ENCODE measurements at regions not wholly inside any gene's neighbourhood (a gene's known extent, or its start where the extent isn't known, plus 50 kb on each side); places are given as distances from the start of the nearest gene placed in this dataset.
"Not testable (repeated sequence)": the region's sequence is repeated elsewhere in the genome, so short reads cannot be mapped to it uniquely, and the experiment has no call there.

GRCh38 chr9:39587844-39588499 is 232.5 kb downstream of the SPATA31A1 start:
- no peak overlapping the region for H3K4me3 ChIP-seq (ENCODE audit: low read depth, low read length)
- H3K27me3 ChIP-seq: no peaks in the 10 kb centered on the region
- no peaks in the 10 kb centered on the region for H3K9me3 ChIP-seq
- no peaks in the 10 kb centered on the region for H3K36me3 ChIP-seq
- DNase-seq: no peak
- no peaks in the 10 kb centered on the region for H3K4me1 ChIP-seq
- TF ChIP-seq, protein P1, sequence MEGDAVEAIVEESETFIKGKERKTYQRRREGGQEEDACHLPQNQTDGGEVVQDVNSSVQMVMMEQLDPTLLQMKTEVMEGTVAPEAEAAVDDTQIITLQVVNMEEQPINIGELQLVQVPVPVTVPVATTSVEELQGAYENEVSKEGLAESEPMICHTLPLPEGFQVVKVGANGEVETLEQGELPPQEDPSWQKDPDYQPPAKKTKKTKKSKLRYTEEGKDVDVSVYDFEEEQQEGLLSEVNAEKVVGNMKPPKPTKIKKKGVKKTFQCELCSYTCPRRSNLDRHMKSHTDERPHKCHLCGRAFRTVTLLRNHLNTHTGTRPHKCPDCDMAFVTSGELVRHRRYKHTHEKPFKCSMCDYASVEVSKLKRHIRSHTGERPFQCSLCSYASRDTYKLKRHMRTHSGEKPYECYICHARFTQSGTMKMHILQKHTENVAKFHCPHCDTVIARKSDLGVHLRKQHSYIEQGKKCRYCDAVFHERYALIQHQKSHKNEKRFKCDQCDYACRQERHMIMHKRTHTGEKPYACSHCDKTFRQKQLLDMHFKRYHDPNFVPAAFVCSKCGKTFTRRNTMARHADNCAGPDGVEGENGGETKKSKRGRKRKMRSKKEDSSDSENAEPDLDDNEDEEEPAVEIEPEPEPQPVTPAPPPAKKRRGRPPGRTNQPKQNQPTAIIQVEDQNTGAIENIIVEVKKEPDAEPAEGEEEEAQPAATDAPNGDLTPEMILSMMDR (IDR thresholded peaks at IDR 0.05; ENCODE audit: low read depth, low read length): no peak

GRCh38 chr9:39588500-39589137 is 233.2 kb downstream of the SPATA31A1 start:
- Histone ChIP-seq H3K27me3 (no peaks in the 10 kb centered on the region), H3K4me1 (no peaks in the 10 kb centered on the region), H3K36me3 (no peaks in the 10 kb centered on the region), H3K4me3 (ENCODE audit: low read depth, low read length) (no peak overlapping the region), H3K9me3 (no peaks in the 10 kb centered on the region)
- no peak for DNase-seq
- TF ChIP-seq, protein P1 (IDR thresholded peaks at IDR 0.05; ENCODE audit: low read depth, low read length): no peak

GRCh38 chr9:39604089-39604488 is 248.6 kb downstream of the SPATA31A1 start:
- H3K9me3 ChIP-seq; DNase-seq; H3K27me3 ChIP-seq; H3K4me1 ChIP-seq; H3K4me3 ChIP-seq (ENCODE audit: low read depth, low read length); H3K36me3 ChIP-seq: not testable (repeated sequence)

DNA sequence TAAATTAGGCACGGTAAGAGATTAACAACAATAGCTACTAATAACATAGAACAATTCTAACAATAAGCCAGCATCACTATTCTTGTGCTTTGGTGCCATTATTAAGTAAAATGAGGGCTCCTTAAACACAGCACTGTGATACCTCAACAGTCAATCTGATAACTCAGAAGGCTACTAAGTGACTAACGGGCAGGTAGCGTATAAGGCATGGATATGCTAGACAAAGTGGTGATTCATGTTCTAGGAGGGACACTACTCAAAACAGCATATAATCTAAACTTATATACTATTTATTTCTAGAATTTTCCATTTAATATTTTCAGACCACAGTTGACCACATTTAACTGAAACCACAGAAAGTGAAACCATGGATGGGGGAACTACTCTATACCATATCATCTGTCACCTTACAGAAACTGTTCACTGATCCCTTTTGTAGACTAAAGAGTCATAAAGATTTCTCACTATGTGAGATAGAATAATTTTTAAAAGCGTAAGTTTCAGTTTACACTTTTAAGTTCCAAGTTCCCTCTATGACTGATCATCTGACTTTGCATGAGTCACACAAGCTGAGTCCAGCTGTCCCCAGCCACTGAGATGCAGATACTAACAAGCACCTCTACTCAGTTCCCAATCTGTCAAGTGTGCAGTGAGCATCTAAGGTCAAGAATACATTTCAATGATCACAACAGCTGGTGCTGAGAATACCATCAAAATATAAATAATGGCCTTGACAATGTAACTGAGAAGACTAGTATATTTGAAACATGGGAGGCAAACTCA is 256.2 kb downstream of the SPATA31A1 start:
- DNase-seq, H3K27me3 ChIP-seq, H3K9me3 ChIP-seq: not testable (repeated sequence)

GRCh38 chr9:39616480-39616879 is 261.0 kb downstream of the SPATA31A1 start:
- not testable (repeated sequence) for DNase-seq

More for the DNA sequence above, 256.2 kb downstream of the SPATA31A1 start:
- not testable (repeated sequence) for H3K4me1 ChIP-seq; H3K4me3 ChIP-seq (ENCODE audit: low read depth, low read length); H3K36me3 ChIP-seq

GRCh38 chr9:39624048-39624447 is 268.6 kb downstream of the SPATA31A1 start:
- H3K36me3 ChIP-seq; H3K4me1 ChIP-seq; DNase-seq; H3K27me3 ChIP-seq; H3K4me3 ChIP-seq (ENCODE audit: low read depth, low read length); H3K9me3 ChIP-seq: not testable (repeated sequence)

More at GRCh38 chr9:39616480-39616879, 261.0 kb downstream of the SPATA31A1 start:
- H3K36me3 ChIP-seq; H3K4me3 ChIP-seq (ENCODE audit: low read depth, low read length); H3K4me1 ChIP-seq; H3K27me3 ChIP-seq; H3K9me3 ChIP-seq: not testable (repeated sequence)

DNA sequence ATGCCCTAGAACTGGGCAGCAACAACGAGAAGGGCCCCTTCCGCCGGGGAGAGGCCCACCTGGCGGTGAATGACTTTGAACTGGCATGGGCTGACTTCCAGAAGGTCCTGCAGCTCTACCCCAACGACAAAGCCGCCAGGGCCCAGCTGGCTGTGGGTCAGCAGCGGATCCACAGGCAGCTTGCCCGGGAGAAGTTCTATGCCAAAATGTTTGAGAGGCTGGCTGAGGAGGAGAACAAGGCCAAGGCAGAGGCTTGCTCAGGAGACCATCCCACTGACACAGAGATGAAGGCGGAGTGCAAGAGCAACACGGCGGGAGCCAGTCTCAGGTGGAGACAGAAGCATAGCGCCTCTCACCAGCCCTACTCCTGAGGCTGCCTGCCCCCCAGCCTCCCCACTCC is 276.6 kb downstream of the SPATA31A1 start:
- H3K4me1 ChIP-seq; DNase-seq; H3K36me3 ChIP-seq; H3K27me3 ChIP-seq; H3K4me3 ChIP-seq (ENCODE audit: low read depth, low read length); H3K9me3 ChIP-seq: not testable (repeated sequence)

DNA sequence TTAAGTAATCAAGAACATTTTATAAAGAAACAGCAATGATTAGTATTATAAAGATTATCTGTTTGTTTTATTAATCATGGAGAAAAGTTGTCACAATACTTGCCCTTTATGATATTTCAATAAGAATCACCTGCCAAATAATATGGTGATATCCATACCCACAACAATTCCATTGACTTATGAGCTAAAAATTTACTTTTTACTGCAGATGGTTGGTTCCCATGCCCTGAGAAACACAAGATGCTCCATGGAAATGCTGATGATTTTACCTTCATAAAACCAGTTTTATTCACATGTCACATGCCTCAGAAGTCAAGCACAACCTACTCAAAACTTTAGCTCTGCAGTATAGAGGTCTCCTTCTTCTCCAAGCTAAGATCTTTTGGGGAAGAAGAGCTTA is 293.6 kb downstream of the SPATA31A1 start:
- H3K4me1 ChIP-seq; H3K36me3 ChIP-seq; H3K9me3 ChIP-seq; DNase-seq; H3K27me3 ChIP-seq; H3K4me3 ChIP-seq (ENCODE audit: low read depth, low read length): not testable (repeated sequence)

DNA sequence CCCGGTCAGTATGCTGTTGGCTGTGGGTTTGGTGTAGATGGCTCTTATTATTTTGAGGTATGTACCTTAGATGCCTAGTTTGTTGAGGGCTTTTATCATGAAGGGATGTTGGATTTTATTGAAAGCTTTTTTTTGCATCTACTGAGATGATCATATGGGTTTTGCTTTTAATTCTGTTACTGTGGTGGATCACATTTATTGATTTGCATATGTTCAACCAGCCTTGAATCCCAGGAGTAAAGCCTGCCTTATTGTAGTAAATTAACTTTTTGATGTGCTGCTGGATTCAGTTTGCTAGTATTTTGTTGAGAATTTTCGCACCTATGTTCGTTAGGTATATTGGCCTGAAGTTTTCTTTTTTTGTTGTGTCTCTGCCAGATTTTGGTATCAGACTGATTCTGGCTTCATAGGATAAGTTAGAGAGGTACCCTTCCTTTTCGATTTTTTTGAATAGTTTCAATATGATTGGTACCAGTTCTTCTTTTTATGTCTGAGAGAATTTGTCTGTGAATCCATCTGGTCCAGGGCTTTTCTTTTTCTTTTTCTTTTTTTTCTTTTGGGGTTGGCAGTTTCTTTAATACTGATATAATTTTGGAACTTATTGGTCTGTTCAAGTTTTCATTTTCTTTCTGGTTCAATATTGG is 301.6 kb downstream of the SPATA31A1 start:
- not testable (repeated sequence) for H3K27me3 ChIP-seq; H3K36me3 ChIP-seq; DNase-seq; H3K4me1 ChIP-seq; H3K9me3 ChIP-seq; H3K4me3 ChIP-seq (ENCODE audit: low read depth, low read length)

- not testable (repeated sequence) for H3K9me3 ChIP-seq; DNase-seq; H3K27me3 ChIP-seq; H3K4me1 ChIP-seq; H3K4me3 ChIP-seq (ENCODE audit: low read depth, low read length); H3K36me3 ChIP-seq
Observed at GRCh38 chr9:39663020-39663419, 307.6 kb downstream of the SPATA31A1 start.

DNA sequence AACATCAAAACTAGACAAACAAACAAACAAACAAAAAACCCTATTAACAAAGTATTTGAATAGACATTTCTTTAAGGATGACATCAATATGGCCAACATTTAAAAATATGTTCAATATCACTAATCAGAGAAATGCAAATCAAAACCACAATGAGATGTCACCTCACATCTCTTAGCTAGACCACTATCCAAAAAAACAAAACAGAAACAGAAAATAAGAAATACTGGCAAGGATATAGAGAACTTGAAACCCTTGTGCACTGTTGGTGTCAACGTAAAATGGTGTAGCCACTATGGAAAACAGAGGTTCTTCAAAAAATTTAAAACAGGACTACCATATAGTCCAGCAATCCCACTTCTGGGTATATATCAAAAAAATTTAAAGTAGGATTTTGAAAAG is 308.2 kb downstream of the SPATA31A1 start:
- not testable (repeated sequence) for H3K36me3 ChIP-seq; H3K4me1 ChIP-seq; H3K9me3 ChIP-seq; H3K27me3 ChIP-seq; H3K4me3 ChIP-seq (ENCODE audit: low read depth, low read length); DNase-seq

DNA sequence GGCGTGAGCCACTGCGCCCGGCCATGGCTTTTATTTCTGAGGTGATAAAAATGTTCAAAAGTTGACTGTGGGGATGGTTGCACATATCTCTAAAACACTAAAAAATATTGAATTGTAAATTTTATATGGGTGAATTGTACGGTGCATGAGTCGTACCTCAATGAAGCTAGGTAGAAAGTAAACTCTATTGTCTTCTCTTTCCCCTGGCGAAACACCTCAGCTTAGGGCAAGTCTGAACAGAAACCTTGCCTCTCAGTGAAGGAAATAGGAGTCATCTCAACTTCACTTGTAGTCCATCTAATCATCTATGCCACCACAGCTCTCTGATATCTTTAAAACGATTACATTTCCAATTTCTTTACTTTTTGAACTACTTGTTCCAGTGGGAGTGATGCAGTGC is 309.6 kb downstream of the SPATA31A1 start:
- H3K36me3 ChIP-seq, DNase-seq: not testable (repeated sequence)

More for the DNA sequence above, 309.6 kb downstream of the SPATA31A1 start:
- not testable (repeated sequence) for H3K4me3 ChIP-seq (ENCODE audit: low read depth, low read length); H3K27me3 ChIP-seq; H3K4me1 ChIP-seq; H3K9me3 ChIP-seq

Measured in BE2C (cell line).